ENCODE measurements at regions not wholly inside any gene's neighbourhood (a gene's known extent, or its start where the extent isn't known, plus 50 kb on each side); places are given as distances from the start of the nearest gene placed in this dataset.

GRCh38 chr5:169416583-169417196 is 115.8 kb upstream of the SLIT3 start:
- Mint-ChIP-seq H3K4me1 (peaks cover 18% of the 10 kb centered on the region), H3K27me3 (ENCODE audit: low read depth, poor library complexity) (peaks cover 3% of the 10 kb centered on the region), H3K36me3 (ENCODE audit: low read depth) (no peaks in the 10 kb centered on the region), H3K4me3 (peak overlapping the region; percentile 32), H3K9me3 (peaks cover 12% of the 10 kb centered on the region), H3K27ac (peak overlapping the region; percentile 33)
- TF ChIP-seq CTCF (IDR thresholded peaks at IDR 0.05), result no peak
- peak; percentile 57 for DNase-seq

GRCh38 chr5:169415948-169416347 is 115.0 kb upstream of the SLIT3 start:
- H3K4me3 Mint-ChIP-seq, result no peak overlapping the region
- no peak for TF ChIP-seq CTCF (IDR thresholded peaks at IDR 0.05)
- DNase-seq, result no peak
- no peaks in the 10 kb centered on the region for H3K36me3 Mint-ChIP-seq (ENCODE audit: low read depth)
- peaks cover 3% of the 10 kb centered on the region for H3K27me3 Mint-ChIP-seq (ENCODE audit: low read depth, poor library complexity)
- H3K4me1 Mint-ChIP-seq, result peaks cover 18% of the 10 kb centered on the region
- no peak overlapping the region for H3K27ac Mint-ChIP-seq
- H3K9me3 Mint-ChIP-seq, result peaks cover 12% of the 10 kb centered on the region

- no peak for DNase-seq
- Mint-ChIP-seq H3K9me3 (peaks cover 12% of the 10 kb centered on the region), H3K4me3 (no peak overlapping the region)
Observed at GRCh38 chr5:169415371-169415770, 114.4 kb upstream of the SLIT3 start.

GRCh38 chr5:169413416-169413815 is 112.5 kb upstream of the SLIT3 start:
- TF ChIP-seq CTCF (IDR thresholded peaks at IDR 0.05), result no peak
- DNase-seq, result no peak
- H3K4me1 Mint-ChIP-seq, result peaks cover 18% of the 10 kb centered on the region

More at GRCh38 chr5:169415371-169415770, 114.4 kb upstream of the SLIT3 start:
- H3K27me3 Mint-ChIP-seq (ENCODE audit: low read depth, poor library complexity), result peaks cover 3% of the 10 kb centered on the region
- H3K27ac Mint-ChIP-seq, result no peak overlapping the region
- no peaks in the 10 kb centered on the region for H3K36me3 Mint-ChIP-seq (ENCODE audit: low read depth)
- H3K4me1 Mint-ChIP-seq, result peaks cover 18% of the 10 kb centered on the region
- TF ChIP-seq CTCF (IDR thresholded peaks at IDR 0.05), result no peak

GRCh38 chr5:169412831-169413230 is 111.9 kb upstream of the SLIT3 start:
- H3K4me1 Mint-ChIP-seq, result peaks cover 18% of the 10 kb centered on the region
- no peak overlapping the region for H3K4me3 Mint-ChIP-seq
- H3K27me3 Mint-ChIP-seq (ENCODE audit: low read depth, poor library complexity), result no peaks in the 10 kb centered on the region
- H3K36me3 Mint-ChIP-seq (ENCODE audit: low read depth), result no peaks in the 10 kb centered on the region
- no peak for TF ChIP-seq CTCF (IDR thresholded peaks at IDR 0.05)
- no peak overlapping the region for H3K27ac Mint-ChIP-seq
- no peak for DNase-seq
- H3K9me3 Mint-ChIP-seq, result no peaks in the 10 kb centered on the region

More at GRCh38 chr5:169413416-169413815, 112.5 kb upstream of the SLIT3 start:
- Mint-ChIP-seq H3K27me3 (ENCODE audit: low read depth, poor library complexity) (peaks cover 3% of the 10 kb centered on the region), H3K36me3 (ENCODE audit: low read depth) (no peaks in the 10 kb centered on the region), H3K27ac (no peak overlapping the region), H3K4me3 (no peak overlapping the region), H3K9me3 (peaks cover 5% of the 10 kb centered on the region)

GRCh38 chr5:169411786-169412430 is 111.0 kb upstream of the SLIT3 start:
- no peaks in the 10 kb centered on the region for H3K36me3 Mint-ChIP-seq (ENCODE audit: low read depth)
- no peak overlapping the region for H3K4me3 Mint-ChIP-seq
- no peaks in the 10 kb centered on the region for H3K9me3 Mint-ChIP-seq
- H3K27ac Mint-ChIP-seq, result no peak overlapping the region
- TF ChIP-seq CTCF (IDR thresholded peaks at IDR 0.05), result no peak
- no peak for DNase-seq
- no peaks in the 10 kb centered on the region for H3K27me3 Mint-ChIP-seq (ENCODE audit: low read depth, poor library complexity)
- peaks cover 14% of the 10 kb centered on the region for H3K4me1 Mint-ChIP-seq
